ENCODE measurements at regions not wholly inside any gene's neighbourhood (a gene's known extent, or its start where the extent isn't known, plus 50 kb on each side); places are given as distances from the start of the nearest gene placed in this dataset.

- Histone ChIP-seq H3K27ac (replicated peaks) (no peak overlapping the region), H3K27me3 (ENCODE audit: insufficient read depth, poor library complexity, severe bottlenecking) (peaks cover 3% of the 10 kb centered on the region), H3K4me3 (replicated peaks; ENCODE audit: insufficient read depth, low read length) (no peak overlapping the region)
- TF ChIP-seq CTCF (IDR thresholded peaks at IDR 0.05; ENCODE audit: insufficient read depth, low read length) (no peak), POLR2AphosphoS5 (IDR thresholded peaks at IDR 0.05; ENCODE audit: low read depth) (no peak), GABPA (IDR thresholded peaks at IDR 0.05; ENCODE audit: low read depth) (no peak), SPI1 (IDR thresholded peaks at IDR 0.05; ENCODE audit: borderline replicate concordance, low read depth) (no peak)
- TF ChIP-seq, protein P1, sequence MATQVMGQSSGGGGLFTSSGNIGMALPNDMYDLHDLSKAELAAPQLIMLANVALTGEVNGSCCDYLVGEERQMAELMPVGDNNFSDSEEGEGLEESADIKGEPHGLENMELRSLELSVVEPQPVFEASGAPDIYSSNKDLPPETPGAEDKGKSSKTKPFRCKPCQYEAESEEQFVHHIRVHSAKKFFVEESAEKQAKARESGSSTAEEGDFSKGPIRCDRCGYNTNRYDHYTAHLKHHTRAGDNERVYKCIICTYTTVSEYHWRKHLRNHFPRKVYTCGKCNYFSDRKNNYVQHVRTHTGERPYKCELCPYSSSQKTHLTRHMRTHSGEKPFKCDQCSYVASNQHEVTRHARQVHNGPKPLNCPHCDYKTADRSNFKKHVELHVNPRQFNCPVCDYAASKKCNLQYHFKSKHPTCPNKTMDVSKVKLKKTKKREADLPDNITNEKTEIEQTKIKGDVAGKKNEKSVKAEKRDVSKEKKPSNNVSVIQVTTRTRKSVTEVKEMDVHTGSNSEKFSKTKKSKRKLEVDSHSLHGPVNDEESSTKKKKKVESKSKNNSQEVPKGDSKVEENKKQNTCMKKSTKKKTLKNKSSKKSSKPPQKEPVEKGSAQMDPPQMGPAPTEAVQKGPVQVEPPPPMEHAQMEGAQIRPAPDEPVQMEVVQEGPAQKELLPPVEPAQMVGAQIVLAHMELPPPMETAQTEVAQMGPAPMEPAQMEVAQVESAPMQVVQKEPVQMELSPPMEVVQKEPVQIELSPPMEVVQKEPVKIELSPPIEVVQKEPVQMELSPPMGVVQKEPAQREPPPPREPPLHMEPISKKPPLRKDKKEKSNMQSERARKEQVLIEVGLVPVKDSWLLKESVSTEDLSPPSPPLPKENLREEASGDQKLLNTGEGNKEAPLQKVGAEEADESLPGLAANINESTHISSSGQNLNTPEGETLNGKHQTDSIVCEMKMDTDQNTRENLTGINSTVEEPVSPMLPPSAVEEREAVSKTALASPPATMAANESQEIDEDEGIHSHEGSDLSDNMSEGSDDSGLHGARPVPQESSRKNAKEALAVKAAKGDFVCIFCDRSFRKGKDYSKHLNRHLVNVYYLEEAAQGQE (IDR thresholded peaks at IDR 0.05; ENCODE audit: insufficient replicate concordance, low read depth), result no peak
- no peak for DNase-seq (ENCODE audit: low read depth in 1 of 2, low spot score in 1 of 2)
Observed at GRCh38 chr15:98233873-98234272, 273.4 kb downstream of the ARRDC4 start.

DNA sequence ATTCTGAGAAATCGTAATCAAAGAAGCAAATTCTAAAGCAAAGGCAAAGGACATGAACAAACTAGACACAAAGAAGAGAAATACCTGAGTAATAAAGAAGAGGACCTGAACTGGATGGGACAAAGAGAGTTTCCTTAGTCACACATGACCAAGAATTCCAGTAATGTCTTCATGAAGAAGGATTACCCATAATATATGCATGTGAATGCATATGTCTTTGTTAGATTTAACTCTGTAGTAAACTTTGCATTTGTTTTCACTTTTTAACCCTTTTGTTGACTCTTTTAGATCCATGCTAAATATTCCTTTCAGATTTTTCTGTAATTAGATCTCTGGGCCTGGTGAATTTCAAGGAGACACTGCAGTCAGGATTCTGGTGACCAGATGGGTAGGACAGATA is 279.8 kb downstream of the ARRDC4 start:
- Histone ChIP-seq H3K4me3 (replicated peaks; ENCODE audit: insufficient read depth, low read length) (no peak overlapping the region), H3K27ac (replicated peaks) (no peak overlapping the region), H3K27me3 (ENCODE audit: insufficient read depth, poor library complexity, severe bottlenecking) (peaks cover 3% of the 10 kb centered on the region)
- no peak for DNase-seq (ENCODE audit: low read depth in 1 of 2, low spot score in 1 of 2)
- TF ChIP-seq CTCF (IDR thresholded peaks at IDR 0.05; ENCODE audit: insufficient read depth, low read length), result no peak
- TF ChIP-seq GABPA (IDR thresholded peaks at IDR 0.05; ENCODE audit: low read depth), result no peak
- TF ChIP-seq SPI1 (IDR thresholded peaks at IDR 0.05; ENCODE audit: borderline replicate concordance, low read depth), result no peak
- no peak for TF ChIP-seq POLR2AphosphoS5 (IDR thresholded peaks at IDR 0.05; ENCODE audit: low read depth)
- TF ChIP-seq, protein P1 (IDR thresholded peaks at IDR 0.05; ENCODE audit: insufficient replicate concordance, low read depth), result no peak

- no peak for DNase-seq (ENCODE audit: low read depth in 1 of 2, low spot score in 1 of 2)
- Histone ChIP-seq H3K27ac (replicated peaks) (no peak overlapping the region), H3K27me3 (ENCODE audit: insufficient read depth, poor library complexity, severe bottlenecking) (peaks cover 3% of the 10 kb centered on the region), H3K4me3 (replicated peaks; ENCODE audit: insufficient read depth, low read length) (no peak overlapping the region)
- TF ChIP-seq, protein P1 (IDR thresholded peaks at IDR 0.05; ENCODE audit: insufficient replicate concordance, low read depth), result no peak
- no peak for TF ChIP-seq GABPA (IDR thresholded peaks at IDR 0.05; ENCODE audit: low read depth)
- TF ChIP-seq CTCF (IDR thresholded peaks at IDR 0.05; ENCODE audit: insufficient read depth, low read length), result no peak
- no peak for TF ChIP-seq POLR2AphosphoS5 (IDR thresholded peaks at IDR 0.05; ENCODE audit: low read depth)
- no peak for TF ChIP-seq SPI1 (IDR thresholded peaks at IDR 0.05; ENCODE audit: borderline replicate concordance, low read depth)
Observed at GRCh38 chr15:98241032-98241554, 280.6 kb downstream of the ARRDC4 start.
